GM06990 (cell line): ENCODE measurements at regions not wholly inside any gene's neighbourhood (a gene's known extent, or its start where the extent isn't known, plus 50 kb on each side); places are given as distances from the start of the nearest gene placed in this dataset.

Experiments
- DNase-seq: peaks from one replicate; pipeline ENCODE4 v3.0.0-alpha.2; 2011; ENCODE audit not compliant: insufficient read length; ENCODE audit errors: extremely low read depth
- H3K27me3 ChIP-seq: replicated peaks from 2 replicates; pipeline ENCODE4 v1.6.0; 2011; ENCODE audit warnings: low read length; ENCODE audit not compliant: control insufficient read depth, insufficient read depth
- H3K36me3 ChIP-seq: 2 replicates; pipeline ENCODE4 v1.5.1; 2011; ENCODE audit warnings: low read length; ENCODE audit not compliant: control insufficient read depth, insufficient read depth
- H3K4me3 ChIP-seq: replicated peaks from 2 replicates; pipeline ENCODE4 v1.5.1; 2011; ENCODE audit warnings: low read depth, mild to moderate bottlenecking, control low read depth, low read length
- CTCF ChIP-seq: IDR thresholded peaks from 2 replicates; pipeline ENCODE4 v1.5.1; 2011; ENCODE audit warnings: low read length, control low read depth, mild to moderate bottlenecking, inconsistent platforms; ENCODE audit not compliant: insufficient read depth, poor library complexity, severe bottlenecking

GRCh38 chr20:62560162-62560561 is 82.1 kb upstream of the SLCO4A1 start:
- no peaks in the 10 kb centered on the region for H3K36me3 ChIP-seq
- no peak for DNase-seq
- H3K4me3 ChIP-seq = no peak overlapping the region
- no peak for TF ChIP-seq CTCF
- H3K27me3 ChIP-seq = peaks cover 2% of the 10 kb centered on the region

GRCh38 chr20:62561182-62561581 is 81.1 kb upstream of the SLCO4A1 start:
- Histone ChIP-seq H3K4me3 (no peak overlapping the region), H3K27me3 (peaks cover 2% of the 10 kb centered on the region), H3K36me3 (no peaks in the 10 kb centered on the region)
- no peak for DNase-seq
- TF ChIP-seq CTCF = no peak

GRCh38 chr20:62561948-62562347 is 80.4 kb upstream of the SLCO4A1 start:
- peaks cover 2% of the 10 kb centered on the region for H3K27me3 ChIP-seq
- DNase-seq = no peak
- no peak for TF ChIP-seq CTCF
- no peak overlapping the region for H3K4me3 ChIP-seq
- no peaks in the 10 kb centered on the region for H3K36me3 ChIP-seq

- Histone ChIP-seq H3K36me3 (no peaks in the 10 kb centered on the region), H3K4me3 (no peak overlapping the region), H3K27me3 (peaks cover 2% of the 10 kb centered on the region)
- no peak for DNase-seq
- TF ChIP-seq CTCF = no peak
Measured at GRCh38 chr20:62562831-62563230, 79.5 kb upstream of the SLCO4A1 start.

GRCh38 chr20:62563561-62563960 is 78.7 kb upstream of the SLCO4A1 start:
- H3K4me3 ChIP-seq = no peak overlapping the region
- no peak for DNase-seq
- H3K27me3 ChIP-seq = peaks cover 2% of the 10 kb centered on the region
- H3K36me3 ChIP-seq = no peaks in the 10 kb centered on the region
- TF ChIP-seq CTCF = no peak
